ENCODE measurements at regions not wholly inside any gene's neighbourhood (a gene's known extent, or its start where the extent isn't known, plus 50 kb on each side); places are given as distances from the start of the nearest gene placed in this dataset.

DNA sequence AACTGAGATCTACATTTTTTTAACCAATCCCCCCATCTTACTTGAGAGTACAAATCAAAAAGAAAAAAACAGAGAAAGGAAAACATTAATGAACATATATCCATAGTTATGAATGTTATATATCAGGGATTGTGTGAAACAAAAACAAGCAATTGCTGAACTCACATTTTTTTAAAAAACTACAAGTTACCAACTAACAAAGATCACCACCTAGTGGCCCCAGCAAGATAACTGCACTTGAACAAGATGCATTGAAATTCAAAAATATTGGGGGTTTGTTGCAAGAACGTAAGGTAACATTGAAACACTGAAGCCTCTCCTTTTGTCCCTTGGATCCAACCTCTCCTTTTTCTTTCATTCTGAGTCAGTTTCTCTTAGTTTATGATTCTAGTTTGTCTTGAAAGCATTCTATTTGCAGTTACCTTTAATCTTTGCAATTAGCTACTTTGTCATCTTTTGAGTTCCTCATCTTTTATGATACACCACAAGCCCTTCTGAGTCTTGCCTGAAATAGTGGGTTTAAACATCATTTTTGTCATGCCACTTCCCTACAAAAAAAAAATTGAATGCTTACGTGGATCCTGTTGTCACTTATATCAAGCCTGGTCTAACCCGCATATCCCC, 87.3 kb upstream of the TES start:
- Histone ChIP-seq H3K36me3 (no peaks in the 10 kb centered on the region), H3K27ac (no peak overlapping the region), H3K27me3 (no peaks in the 10 kb centered on the region), H3K4me1 (peaks cover 0 to 5% (median 0%) of the 10 kb centered on the region in 4 donors), H3K9me3 (peaks cover 0 to 2% (median 0%) of the 10 kb centered on the region in 4 donors), H3K4me3 (no peak overlapping the region)
- intact Hi-C loops (cut with DNase I) = no loop called here
- WGBS, 2 donors = 52 to 62% methylated on average over 3 of the region's 3 CpGs
- TF ChIP-seq EP300 (IDR thresholded peaks at IDR 0.05) (no peak), POLR2AphosphoS5 (IDR thresholded peaks at IDR 0.05) (no peak), POLR2A (IDR thresholded peaks at IDR 0.05) (no peak)
- TF ChIP-seq, protein P1, sequence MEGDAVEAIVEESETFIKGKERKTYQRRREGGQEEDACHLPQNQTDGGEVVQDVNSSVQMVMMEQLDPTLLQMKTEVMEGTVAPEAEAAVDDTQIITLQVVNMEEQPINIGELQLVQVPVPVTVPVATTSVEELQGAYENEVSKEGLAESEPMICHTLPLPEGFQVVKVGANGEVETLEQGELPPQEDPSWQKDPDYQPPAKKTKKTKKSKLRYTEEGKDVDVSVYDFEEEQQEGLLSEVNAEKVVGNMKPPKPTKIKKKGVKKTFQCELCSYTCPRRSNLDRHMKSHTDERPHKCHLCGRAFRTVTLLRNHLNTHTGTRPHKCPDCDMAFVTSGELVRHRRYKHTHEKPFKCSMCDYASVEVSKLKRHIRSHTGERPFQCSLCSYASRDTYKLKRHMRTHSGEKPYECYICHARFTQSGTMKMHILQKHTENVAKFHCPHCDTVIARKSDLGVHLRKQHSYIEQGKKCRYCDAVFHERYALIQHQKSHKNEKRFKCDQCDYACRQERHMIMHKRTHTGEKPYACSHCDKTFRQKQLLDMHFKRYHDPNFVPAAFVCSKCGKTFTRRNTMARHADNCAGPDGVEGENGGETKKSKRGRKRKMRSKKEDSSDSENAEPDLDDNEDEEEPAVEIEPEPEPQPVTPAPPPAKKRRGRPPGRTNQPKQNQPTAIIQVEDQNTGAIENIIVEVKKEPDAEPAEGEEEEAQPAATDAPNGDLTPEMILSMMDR (IDR thresholded peaks at IDR 0.05) = peak in 3 of 4 experiments; percentile 21 to 58 (median 35)
- DNase-seq = no peak

DNA sequence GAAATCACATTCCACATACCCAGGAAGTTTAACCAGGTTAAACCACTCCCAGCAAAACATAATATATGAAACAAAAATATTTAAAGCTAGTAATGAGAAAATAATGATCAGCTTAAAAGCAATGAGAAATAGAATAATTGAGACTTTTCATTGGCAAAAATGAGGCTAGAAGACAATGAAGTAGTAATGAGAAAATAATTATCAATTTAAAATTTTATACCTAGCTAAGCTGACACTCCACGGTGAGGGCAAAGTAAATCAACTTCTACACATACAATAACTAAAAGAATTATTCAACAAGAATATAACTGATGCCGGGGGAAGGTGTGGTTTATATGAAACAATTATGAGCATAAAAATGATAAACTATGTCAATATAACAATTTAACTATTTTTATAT, 82.2 kb upstream of the TES start:
- peaks cover 0 to 3% (median 0%) of the 10 kb centered on the region in 4 donors for H3K9me3 ChIP-seq
- no peaks in the 10 kb centered on the region for H3K4me1 ChIP-seq
- 89% methylated on average over 2 of the region's 2 CpGs for WGBS, 2 donors
- no peaks in the 10 kb centered on the region for H3K27me3 ChIP-seq
- DNase-seq = no peak
- H3K4me3 ChIP-seq = no peak overlapping the region
- H3K27ac ChIP-seq = no peak overlapping the region
- no peak for TF ChIP-seq EP300 (IDR thresholded peaks at IDR 0.05)
- TF ChIP-seq POLR2A (IDR thresholded peaks at IDR 0.05) = no peak
- TF ChIP-seq, protein P1 (IDR thresholded peaks at IDR 0.05) = no peak
- TF ChIP-seq POLR2AphosphoS5 (IDR thresholded peaks at IDR 0.05) = no peak
- intact Hi-C loops (cut with DNase I) = no loop called here
- no peaks in the 10 kb centered on the region for H3K36me3 ChIP-seq

- Histone ChIP-seq H3K36me3 (no peaks in the 10 kb centered on the region), H3K4me1 (peaks cover 0 to 24% (median 12%) of the 10 kb centered on the region in 4 donors), H3K27ac (no peak overlapping the region), H3K4me3 (no peak overlapping the region), H3K9me3 (no peaks in the 10 kb centered on the region), H3K27me3 (no peaks in the 10 kb centered on the region)
- DNase-seq = no peak
- WGBS, 2 donors = 61 to 64% methylated on average over 4 of the region's 4 CpGs
- intact Hi-C loops (cut with DNase I) = no loop called here
- TF ChIP-seq POLR2A (IDR thresholded peaks at IDR 0.05) = no peak
- TF ChIP-seq, protein P1 (IDR thresholded peaks at IDR 0.05) = no peak
- no peak for TF ChIP-seq POLR2AphosphoS5 (IDR thresholded peaks at IDR 0.05)
- TF ChIP-seq EP300 (IDR thresholded peaks at IDR 0.05) = no peak
Measured at GRCh38 chr7:116135306-116135705, 75.0 kb upstream of the TES start.

DNA sequence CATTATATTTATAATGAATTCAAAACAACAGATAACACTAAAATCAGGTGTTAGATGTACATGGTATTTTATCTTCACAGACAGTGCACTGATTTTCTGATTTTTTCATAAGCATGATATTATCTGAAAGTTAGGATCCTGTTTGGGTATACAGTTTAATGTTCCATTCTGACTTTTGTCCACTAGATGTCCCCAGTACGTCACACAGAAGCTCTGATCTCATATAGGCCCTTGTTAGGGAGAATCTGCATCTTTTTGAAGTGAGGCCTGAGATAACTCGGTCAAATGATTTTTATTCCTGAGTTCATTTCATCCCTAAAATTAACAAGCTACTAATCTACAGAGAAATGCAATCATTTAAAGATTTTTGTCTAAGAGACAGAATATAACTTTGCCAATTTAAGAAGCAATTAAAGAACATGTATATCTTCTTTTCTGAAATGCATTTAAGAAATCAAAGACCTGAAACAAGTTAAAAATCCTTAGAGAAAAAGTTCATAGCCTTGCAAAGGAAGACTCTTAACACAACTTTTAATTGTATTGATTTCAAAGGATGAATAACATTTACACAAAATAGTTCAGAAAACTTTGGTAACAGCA, 72.0 kb upstream of the TES start:
- Histone ChIP-seq H3K4me3 (no peak overlapping the region), H3K9me3 (no peaks in the 10 kb centered on the region), H3K27me3 (no peaks in the 10 kb centered on the region), H3K4me1 (peaks cover 0 to 24% (median 12%) of the 10 kb centered on the region in 4 donors), H3K27ac (peak overlapping the region in 3 of 4 donors; percentile 74 to 78 (median 75)), H3K36me3 (no peaks in the 10 kb centered on the region)
- intact Hi-C loops (cut with DNase I) = loop anchor here (2.0 kb wide), 1 partner anchor 36 kb away; no protein-coding TSS in a partner anchor
- WGBS, 2 donors = 6 to 16% methylated on average over 2 of the region's 2 CpGs
- TF ChIP-seq EP300 (IDR thresholded peaks at IDR 0.05) = no peak
- TF ChIP-seq, protein P1 (IDR thresholded peaks at IDR 0.05) = peak; percentile 41 to 70 (median 68)
- no peak for DNase-seq

Data from sigmoid colon (tissue), 6 donors.